SU-DHL-6 (cell line): ENCODE measurements at regions not wholly inside any gene's neighbourhood (a gene's known extent, or its start where the extent isn't known, plus 50 kb on each side); places are given as distances from the start of the nearest gene placed in this dataset.
"Not testable (repeated sequence)": the region's sequence is repeated elsewhere in the genome, so short reads cannot be mapped to it uniquely, and the experiment has no call there.

Experiments
- H2AFZ ChIP-seq: fragments of 200-600 bp; sonication (generic); 2 replicates; pipeline ENCODE4 v1.6.1; 2014; ENCODE audit warnings: low read depth, mild to moderate bottlenecking, moderate library complexity, mixed read lengths, antibody characterized with exemption, low read length; ENCODE audit not compliant: severe bottlenecking
- H3F3A ChIP-seq: fragments of 200-600 bp; shearing (Covaris generic); 2 replicates; pipeline ENCODE4 v1.6.0; 2016; ENCODE audit warnings: antibody characterized with exemption, mild to moderate bottlenecking; ENCODE audit not compliant: insufficient read depth
- H3K27ac ChIP-seq: fragments of 200-600 bp; sonication (generic); 2 replicates; pipeline ENCODE4 v1.5.1; 2016; ENCODE audit warnings: low read depth, mild to moderate bottlenecking, low read length, moderate library complexity, mixed read lengths
- H3K27me3 ChIP-seq: fragments of 200-600 bp; sonication (generic), shearing (Covaris generic); 2 replicates; pipeline ENCODE4 v1.6.0; 2014; ENCODE audit warnings: mild to moderate bottlenecking, low read length
- H3K36me3 ChIP-seq: fragments of 200-600 bp; sonication (generic); 2 replicates; pipeline ENCODE4 v1.6.1; 2014; ENCODE audit warnings: mild to moderate bottlenecking, low read length, mixed read lengths
- H3K4me2 ChIP-seq: fragments of 300-600, 200-600 bp; shearing (Covaris generic), sonication (generic); 2 replicates; pipeline ENCODE4 v1.6.0; 2014; ENCODE audit warnings: low read length, low read depth, mild to moderate bottlenecking; ENCODE audit not compliant: poor library complexity, severe bottlenecking
- H3K4me3 ChIP-seq: fragments of 200-600 bp; sonication (generic); 2 replicates; pipeline ENCODE4 v1.5.1; 2014; ENCODE audit warnings: antibody characterized with exemption, low read length, mild to moderate bottlenecking, mixed read lengths; ENCODE audit not compliant: insufficient read depth, poor library complexity, severe bottlenecking
- H3K79me2 ChIP-seq: fragments of 200-600 bp; sonication (generic); 2 replicates; pipeline ENCODE4 v1.6.1; 2014; ENCODE audit warnings: mild to moderate bottlenecking, low read length, moderate library complexity; ENCODE audit not compliant: insufficient read depth
- H3K9ac ChIP-seq: fragments of 200-600 bp; sonication (generic); 2 replicates; pipeline ENCODE4 v1.7.0; 2014; ENCODE audit warnings: mild to moderate bottlenecking, low read length
- H3K9me2 ChIP-seq: fragments of 200-600 bp; sonication (generic); replicated peaks from 2 replicates; pipeline ENCODE4 v1.6.1; 2014; ENCODE audit warnings: low read length; ENCODE audit not compliant: insufficient read depth
- H3K9me3 ChIP-seq: fragments of 200-600 bp; sonication (generic); 2 replicates; pipeline ENCODE4 v1.6.1; 2014; ENCODE audit warnings: low read length, mixed read lengths; ENCODE audit not compliant: insufficient read depth
- H4K20me1 ChIP-seq: fragments of 200-600 bp; sonication (generic); 2 replicates; pipeline ENCODE4 v1.6.1; 2014; ENCODE audit warnings: low read depth, mild to moderate bottlenecking, antibody characterized with exemption, low read length, moderate library complexity, mixed read lengths
- EZH2phosphoT487 ChIP-seq: fragments of 200-600 bp; sonication (generic), shearing (Covaris generic); conservative IDR thresholded peaks from 2 replicates; pipeline ENCODE4 v1.6.1; 2018; ENCODE audit warnings: mild to moderate bottlenecking, antibody characterized with exemption, low read length, moderate library complexity, mixed read lengths
- TF ChIP-seq, protein P1 (sequence below): fragments of 200-600 bp; sonication (generic); IDR thresholded peaks from one replicate; pipeline ENCODE4 v1.5.1; 2017; ENCODE audit warnings: antibody characterized with exemption, mild to moderate bottlenecking, low read length, moderate library complexity; ENCODE audit not compliant: insufficient read depth, poor library complexity, severe bottlenecking

- Histone ChIP-seq H3K4me2 (no peak overlapping the region), H3K9me3 (no peaks in the 10 kb centered on the region), H3K4me3 (no peak overlapping the region), H3K9ac (no peak overlapping the region), H4K20me1 (no peaks in the 10 kb centered on the region), H3K36me3 (no peaks in the 10 kb centered on the region), H3K79me2 (no peaks in the 10 kb centered on the region), H3K9me2 (no peaks in the 10 kb centered on the region), H3F3A (no peaks in the 10 kb centered on the region), H2AFZ (no peak overlapping the region), H3K27ac (no peak overlapping the region), H3K27me3 (no peaks in the 10 kb centered on the region)
- TF ChIP-seq, protein P1, sequence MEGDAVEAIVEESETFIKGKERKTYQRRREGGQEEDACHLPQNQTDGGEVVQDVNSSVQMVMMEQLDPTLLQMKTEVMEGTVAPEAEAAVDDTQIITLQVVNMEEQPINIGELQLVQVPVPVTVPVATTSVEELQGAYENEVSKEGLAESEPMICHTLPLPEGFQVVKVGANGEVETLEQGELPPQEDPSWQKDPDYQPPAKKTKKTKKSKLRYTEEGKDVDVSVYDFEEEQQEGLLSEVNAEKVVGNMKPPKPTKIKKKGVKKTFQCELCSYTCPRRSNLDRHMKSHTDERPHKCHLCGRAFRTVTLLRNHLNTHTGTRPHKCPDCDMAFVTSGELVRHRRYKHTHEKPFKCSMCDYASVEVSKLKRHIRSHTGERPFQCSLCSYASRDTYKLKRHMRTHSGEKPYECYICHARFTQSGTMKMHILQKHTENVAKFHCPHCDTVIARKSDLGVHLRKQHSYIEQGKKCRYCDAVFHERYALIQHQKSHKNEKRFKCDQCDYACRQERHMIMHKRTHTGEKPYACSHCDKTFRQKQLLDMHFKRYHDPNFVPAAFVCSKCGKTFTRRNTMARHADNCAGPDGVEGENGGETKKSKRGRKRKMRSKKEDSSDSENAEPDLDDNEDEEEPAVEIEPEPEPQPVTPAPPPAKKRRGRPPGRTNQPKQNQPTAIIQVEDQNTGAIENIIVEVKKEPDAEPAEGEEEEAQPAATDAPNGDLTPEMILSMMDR: no peak
- TF ChIP-seq EZH2phosphoT487: no peak
Observed at GRCh38 chr2:744088-744487, 66.9 kb upstream of the TMEM18 start.

GRCh38 chr2:742221-742620 is 65.0 kb upstream of the TMEM18 start:
- TF ChIP-seq, protein P1: no peak
- TF ChIP-seq EZH2phosphoT487: no peak
- no peaks in the 10 kb centered on the region for H3K27me3 ChIP-seq
- no peak overlapping the region for H3K9ac ChIP-seq
- no peaks in the 10 kb centered on the region for H3K79me2 ChIP-seq
- H3K4me3 ChIP-seq: no peak overlapping the region
- H3K4me2 ChIP-seq: no peak overlapping the region
- no peaks in the 10 kb centered on the region for H3K9me2 ChIP-seq
- H2AFZ ChIP-seq: no peak overlapping the region
- no peaks in the 10 kb centered on the region for H4K20me1 ChIP-seq
- H3K27ac ChIP-seq: no peak overlapping the region
- no peaks in the 10 kb centered on the region for H3F3A ChIP-seq
- H3K9me3 ChIP-seq: no peaks in the 10 kb centered on the region
- H3K36me3 ChIP-seq: no peaks in the 10 kb centered on the region

- no peak for TF ChIP-seq EZH2phosphoT487
- TF ChIP-seq, protein P1: no peak
Observed at GRCh38 chr2:741195-741496, 63.9 kb upstream of the TMEM18 start.

DNA sequence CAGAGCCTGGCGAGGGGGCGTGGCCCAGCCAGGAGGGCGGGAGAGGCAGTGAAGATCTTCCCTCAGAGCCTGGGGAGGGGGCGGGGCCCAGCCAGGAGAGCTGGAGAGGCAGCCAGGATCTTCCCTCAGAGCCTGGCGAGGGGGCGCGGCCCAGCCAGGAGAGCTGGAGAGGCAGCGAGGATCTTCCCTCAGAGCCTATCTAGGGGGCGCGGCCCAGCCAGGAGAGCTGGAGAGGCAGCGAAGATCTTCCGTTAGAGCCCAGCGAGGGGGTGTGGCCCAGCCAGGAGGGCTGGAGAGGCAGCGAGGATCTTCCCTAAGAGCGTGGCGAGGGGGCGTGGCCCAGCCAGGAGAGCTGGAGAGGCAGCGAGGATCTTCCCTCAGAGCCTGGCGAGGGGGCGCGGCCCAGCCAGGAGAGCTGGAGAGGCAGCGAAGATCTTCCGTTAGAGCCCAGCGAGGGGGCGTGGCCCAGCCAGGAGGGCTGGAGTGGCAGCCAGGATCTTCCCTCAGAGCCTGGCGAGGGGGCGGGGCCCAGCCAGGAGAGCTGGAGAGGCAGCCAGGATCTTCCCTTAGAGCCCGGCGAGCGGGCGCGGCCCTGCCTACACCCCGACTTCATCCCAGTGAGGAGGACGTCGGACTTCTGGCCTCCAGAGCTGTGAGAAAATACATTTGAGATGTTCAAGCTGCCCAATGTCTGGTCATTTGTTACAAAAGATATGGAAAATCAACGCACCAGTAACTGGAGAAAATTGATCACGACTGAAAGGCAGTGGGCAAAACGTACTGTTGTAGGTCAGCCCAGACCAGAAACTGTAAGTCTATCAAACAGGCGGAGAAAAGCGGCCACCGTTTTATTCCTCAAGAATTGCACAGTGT is 63.4 kb upstream of the TMEM18 start:
- not testable (repeated sequence) for H3K9me3 ChIP-seq, H3F3A ChIP-seq, H2AFZ ChIP-seq, H3K27me3 ChIP-seq, H3K36me3 ChIP-seq, H3K4me3 ChIP-seq, H3K79me2 ChIP-seq, H3K4me2 ChIP-seq, H3K27ac ChIP-seq, H4K20me1 ChIP-seq, H3K9me2 ChIP-seq, H3K9ac ChIP-seq

More at GRCh38 chr2:741195-741496, 63.9 kb upstream of the TMEM18 start:
- H3F3A ChIP-seq: no peaks in the 10 kb centered on the region
- no peak overlapping the region for H3K27ac ChIP-seq
- H3K36me3 ChIP-seq: no peaks in the 10 kb centered on the region
- H2AFZ ChIP-seq: no peak overlapping the region
- H3K4me3 ChIP-seq: no peak overlapping the region
- H3K79me2 ChIP-seq: no peaks in the 10 kb centered on the region
- H3K9me3 ChIP-seq: no peaks in the 10 kb centered on the region
- H3K4me2 ChIP-seq: no peak overlapping the region
- no peaks in the 10 kb centered on the region for H3K9me2 ChIP-seq
- no peak overlapping the region for H3K9ac ChIP-seq
- no peaks in the 10 kb centered on the region for H3K27me3 ChIP-seq
- no peaks in the 10 kb centered on the region for H4K20me1 ChIP-seq

DNA sequence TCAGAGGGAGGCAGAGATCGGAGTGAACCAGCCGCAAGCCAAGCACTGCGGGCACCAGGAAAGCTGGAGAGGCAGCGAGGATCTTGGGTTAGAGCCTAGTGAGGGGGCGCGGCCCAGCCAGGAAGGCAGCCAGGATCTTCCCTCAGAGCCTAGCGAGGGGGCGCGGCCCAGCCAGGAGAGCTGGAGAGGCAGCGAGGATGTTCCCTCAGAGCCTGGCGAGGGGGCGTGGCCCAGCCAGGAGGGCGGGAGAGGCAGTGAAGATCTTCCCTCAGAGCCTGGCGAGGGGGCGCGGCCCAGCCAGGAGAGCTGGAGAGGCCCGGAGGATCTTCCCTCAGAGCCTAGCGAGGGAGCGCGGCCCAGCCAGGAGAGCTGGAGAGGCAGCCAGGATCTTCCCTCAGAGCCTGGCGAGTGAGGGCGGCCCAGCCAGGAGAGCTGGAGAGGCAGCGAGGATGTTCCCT is 62.7 kb upstream of the TMEM18 start:
- H3F3A ChIP-seq, H3K4me3 ChIP-seq, H3K4me2 ChIP-seq, H3K36me3 ChIP-seq, H3K79me2 ChIP-seq, H3K27me3 ChIP-seq, H3K27ac ChIP-seq, H3K9me2 ChIP-seq, H3K9ac ChIP-seq, H4K20me1 ChIP-seq, H2AFZ ChIP-seq, H3K9me3 ChIP-seq: not testable (repeated sequence)
